ENCODE measurements at regions not wholly inside any gene's neighbourhood (a gene's known extent, or its start where the extent isn't known, plus 50 kb on each side); places are given as distances from the start of the nearest gene placed in this dataset.

- no peak for TF ChIP-seq YY1 (IDR thresholded peaks at IDR 0.05; ENCODE audit: low read depth, low read length)
- no peak for TF ChIP-seq TAF1 (IDR thresholded peaks at IDR 0.05; ENCODE audit: low read depth, low read length)
- TF ChIP-seq EGR1 (IDR thresholded peaks at IDR 0.05; ENCODE audit: borderline replicate concordance, low read depth, low read length), result no peak
- TF ChIP-seq, protein P1, sequence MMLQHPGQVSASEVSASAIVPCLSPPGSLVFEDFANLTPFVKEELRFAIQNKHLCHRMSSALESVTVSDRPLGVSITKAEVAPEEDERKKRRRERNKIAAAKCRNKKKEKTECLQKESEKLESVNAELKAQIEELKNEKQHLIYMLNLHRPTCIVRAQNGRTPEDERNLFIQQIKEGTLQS (IDR thresholded peaks at IDR 0.05; ENCODE audit: insufficient read depth, low read depth, low read length), result no peak
- TF ChIP-seq, protein P2, sequence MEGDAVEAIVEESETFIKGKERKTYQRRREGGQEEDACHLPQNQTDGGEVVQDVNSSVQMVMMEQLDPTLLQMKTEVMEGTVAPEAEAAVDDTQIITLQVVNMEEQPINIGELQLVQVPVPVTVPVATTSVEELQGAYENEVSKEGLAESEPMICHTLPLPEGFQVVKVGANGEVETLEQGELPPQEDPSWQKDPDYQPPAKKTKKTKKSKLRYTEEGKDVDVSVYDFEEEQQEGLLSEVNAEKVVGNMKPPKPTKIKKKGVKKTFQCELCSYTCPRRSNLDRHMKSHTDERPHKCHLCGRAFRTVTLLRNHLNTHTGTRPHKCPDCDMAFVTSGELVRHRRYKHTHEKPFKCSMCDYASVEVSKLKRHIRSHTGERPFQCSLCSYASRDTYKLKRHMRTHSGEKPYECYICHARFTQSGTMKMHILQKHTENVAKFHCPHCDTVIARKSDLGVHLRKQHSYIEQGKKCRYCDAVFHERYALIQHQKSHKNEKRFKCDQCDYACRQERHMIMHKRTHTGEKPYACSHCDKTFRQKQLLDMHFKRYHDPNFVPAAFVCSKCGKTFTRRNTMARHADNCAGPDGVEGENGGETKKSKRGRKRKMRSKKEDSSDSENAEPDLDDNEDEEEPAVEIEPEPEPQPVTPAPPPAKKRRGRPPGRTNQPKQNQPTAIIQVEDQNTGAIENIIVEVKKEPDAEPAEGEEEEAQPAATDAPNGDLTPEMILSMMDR (IDR thresholded peaks at IDR 0.05; ENCODE audit: control extremely low read depth in 1 of 3, insufficient read depth in 1 of 3, low read depth in 1 of 3, low read length in 3 of 3), result no peak
These were observed 647.8 kb upstream of the ACO1 start for GRCh38 chr9:31736581-31737179.
